22Rv1 (cell line): ENCODE measurements at regions not wholly inside any gene's neighbourhood (a gene's known extent, or its start where the extent isn't known, plus 50 kb on each side); places are given as distances from the start of the nearest gene placed in this dataset.

Experiments
- CTCF ChIP-seq: fragments of 450-650 bp; IDR thresholded peaks from 2 replicates; pipeline ENCODE4 v1.5.1; 2017; ENCODE audit warnings: mild to moderate bottlenecking
- ZFX ChIP-seq: fragments of 450-650 bp; IDR thresholded peaks from 2 replicates; pipeline ENCODE4 v1.6.1; 2017; ENCODE audit warnings: antibody characterized with exemption, borderline replicate concordance

DNA sequence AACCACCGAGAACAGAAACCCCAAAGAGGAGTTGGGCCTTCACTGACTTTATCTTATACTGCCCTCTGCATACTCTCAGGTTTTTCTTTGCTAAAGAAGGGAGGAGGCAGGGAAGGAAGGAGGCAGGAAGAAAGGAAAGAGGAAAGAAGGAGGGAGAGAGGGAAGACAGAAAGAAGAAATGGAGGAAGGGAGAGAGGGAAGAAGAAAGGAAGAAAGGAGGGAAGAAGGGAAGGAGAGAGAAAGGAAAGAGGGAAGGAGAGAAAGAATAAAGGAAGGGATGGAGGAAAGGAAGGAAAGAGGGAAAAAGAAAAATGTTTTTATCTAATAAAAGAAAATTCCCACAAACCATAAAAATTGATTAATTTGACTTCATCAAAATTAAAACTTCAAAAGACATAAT lies 294.6 kb downstream of the PTTG2 start:
- TF ChIP-seq ZFX (no peak), CTCF (no peak)
